ENCODE measurements at regions not wholly inside any gene's neighbourhood (a gene's known extent, or its start where the extent isn't known, plus 50 kb on each side); places are given as distances from the start of the nearest gene placed in this dataset.

GRCh38 chr13:79904581-79904980 lies 423.6 kb downstream of the NDFIP2 start:
- Histone ChIP-seq H3K56ac (ENCODE audit: insufficient read length, low read depth, low read length) (no peak overlapping the region), H3K18ac (ENCODE audit: insufficient read length, low read depth, low read length) (no peak overlapping the region), H3K9me3 (ENCODE audit: control insufficient read depth, low read depth, low read length) (no peaks in the 10 kb centered on the region), H3K27ac (ENCODE audit: insufficient read length, low read depth, low read length) (no peak overlapping the region), H2BK5ac (ENCODE audit: insufficient read length, low read length) (no peak overlapping the region), H3K4ac (ENCODE audit: low read depth, low read length) (no peak overlapping the region), H2BK15ac (ENCODE audit: low read depth, low read length) (no peak overlapping the region), H2BK12ac (ENCODE audit: insufficient read length, low read depth, low read length) (no peak overlapping the region), H3K23me2 (ENCODE audit: insufficient read length, low read depth, low read length, poor library complexity, severe bottlenecking) (no peaks in the 10 kb centered on the region), H3K79me2 (ENCODE audit: insufficient read depth, low read length) (no peaks in the 10 kb centered on the region), H3K4me1 (ENCODE audit: insufficient read depth, low read length) (no peaks in the 10 kb centered on the region), H2BK20ac (ENCODE audit: low read depth, low read length, poor library complexity, severe bottlenecking) (no peak overlapping the region), H3K9ac (ENCODE audit: extremely low read depth, insufficient read length, low read length) (no peak overlapping the region), H3T11ph (ENCODE audit: low read length) (no peak overlapping the region), H4K8ac (replicated peaks; ENCODE audit: insufficient read length, low read depth, low read length) (no peak overlapping the region), H3K27me3 (ENCODE audit: insufficient read depth, low read length) (no peaks in the 10 kb centered on the region), H2AK5ac (ENCODE audit: insufficient read length, low read length) (no peak overlapping the region), H2AFZ (ENCODE audit: low read length) (no peak overlapping the region), H3K14ac (ENCODE audit: insufficient read depth, low read length) (no peak overlapping the region), H3K23ac (ENCODE audit: insufficient read length, low read depth, low read length) (no peak overlapping the region), H3K79me1 (ENCODE audit: insufficient read depth, low read depth, low read length, poor library complexity, severe bottlenecking) (no peaks in the 10 kb centered on the region), H2BK120ac (ENCODE audit: low read depth, low read length, poor library complexity, severe bottlenecking) (no peak overlapping the region), H4K5ac (ENCODE audit: insufficient read length, low read depth, low read length) (no peak overlapping the region), H3K4me2 (ENCODE audit: insufficient read depth, insufficient read length, low read length) (no peak overlapping the region), H4K91ac (ENCODE audit: insufficient read length, low read depth, low read length) (no peak overlapping the region), H4K20me1 (ENCODE audit: control insufficient read depth, insufficient read depth, insufficient read length) (no peaks in the 10 kb centered on the region)
- peaks cover 0 to 2% of the 10 kb centered on the region in 2 experiments; a peak in 1 of 5 replicates for H3K9me3 Mint-ChIP-seq
- no peaks in the 10 kb centered on the region for H3K27me3 Mint-ChIP-seq (ENCODE audit: low read depth)
- no peak overlapping the region for H3K27ac Mint-ChIP-seq
- H3K4me3 Mint-ChIP-seq, result no peak overlapping the region
- H3K36me3 Mint-ChIP-seq (ENCODE audit: insufficient read depth in 1 of 3, low read depth in 3 of 3), result no peaks in the 10 kb centered on the region; a peak in 1 of 7 replicates
- TF ChIP-seq, protein P1, sequence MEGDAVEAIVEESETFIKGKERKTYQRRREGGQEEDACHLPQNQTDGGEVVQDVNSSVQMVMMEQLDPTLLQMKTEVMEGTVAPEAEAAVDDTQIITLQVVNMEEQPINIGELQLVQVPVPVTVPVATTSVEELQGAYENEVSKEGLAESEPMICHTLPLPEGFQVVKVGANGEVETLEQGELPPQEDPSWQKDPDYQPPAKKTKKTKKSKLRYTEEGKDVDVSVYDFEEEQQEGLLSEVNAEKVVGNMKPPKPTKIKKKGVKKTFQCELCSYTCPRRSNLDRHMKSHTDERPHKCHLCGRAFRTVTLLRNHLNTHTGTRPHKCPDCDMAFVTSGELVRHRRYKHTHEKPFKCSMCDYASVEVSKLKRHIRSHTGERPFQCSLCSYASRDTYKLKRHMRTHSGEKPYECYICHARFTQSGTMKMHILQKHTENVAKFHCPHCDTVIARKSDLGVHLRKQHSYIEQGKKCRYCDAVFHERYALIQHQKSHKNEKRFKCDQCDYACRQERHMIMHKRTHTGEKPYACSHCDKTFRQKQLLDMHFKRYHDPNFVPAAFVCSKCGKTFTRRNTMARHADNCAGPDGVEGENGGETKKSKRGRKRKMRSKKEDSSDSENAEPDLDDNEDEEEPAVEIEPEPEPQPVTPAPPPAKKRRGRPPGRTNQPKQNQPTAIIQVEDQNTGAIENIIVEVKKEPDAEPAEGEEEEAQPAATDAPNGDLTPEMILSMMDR (conservative IDR thresholded peaks at IDR 0.05), result no peak
- WGBS (ENCODE audit: extremely low coverage, insufficient read length, low lambda C conversion rate), result no CpG with 5 or more reads among the region's 1 CpG
- DNase-seq, result no peak
- H3K4me1 Mint-ChIP-seq, result peaks cover 2 to 5% of the 10 kb centered on the region in 2 experiments; a peak in 3 of 4 replicates
